ENCODE measurements at regions not wholly inside any gene's neighbourhood (a gene's known extent, or its start where the extent isn't known, plus 50 kb on each side); places are given as distances from the start of the nearest gene placed in this dataset.
"Not testable (repeated sequence)": the region's sequence is repeated elsewhere in the genome, so short reads cannot be mapped to it uniquely, and the experiment has no call there.

GRCh38 chr7:116354171-116354545 is 143.8 kb downstream of the TES start:
- no peak overlapping the region for H3K27ac Mint-ChIP-seq
- peaks cover under 1% of the 10 kb centered on the region for H3K9me3 Mint-ChIP-seq
- ATAC-seq: no peak
- peaks cover 10 to 16% of the 10 kb centered on the region in 2 donors for H3K27me3 Mint-ChIP-seq
- H3K4me1 Mint-ChIP-seq (ENCODE audit: low read depth in 2 of 2): no peaks in the 10 kb centered on the region
- DNase-seq (ENCODE audit: low spot score): no peak
- H3K4me3 Mint-ChIP-seq: no peak overlapping the region
- H3K36me3 Mint-ChIP-seq: no peaks in the 10 kb centered on the region

GRCh38 chr7:116354546-116355423 is 144.4 kb downstream of the TES start:
- H3K4me3 Mint-ChIP-seq: no peak overlapping the region
- H3K27me3 Mint-ChIP-seq: peaks cover 10 to 14% of the 10 kb centered on the region in 2 donors
- DNase-seq (ENCODE audit: low spot score) (no peak), ATAC-seq (no peak)
- H3K4me1 Mint-ChIP-seq (ENCODE audit: low read depth in 2 of 2): no peaks in the 10 kb centered on the region
- no peaks in the 10 kb centered on the region for H3K36me3 Mint-ChIP-seq
- H3K27ac Mint-ChIP-seq: no peak overlapping the region
- H3K9me3 Mint-ChIP-seq: no peaks in the 10 kb centered on the region

GRCh38 chr7:116355424-116355765 is 144.1 kb upstream of the CAV2 start:
- Mint-ChIP-seq H3K27ac (no peak overlapping the region), H3K27me3 (peaks cover 10 to 14% of the 10 kb centered on the region in 2 donors), H3K36me3 (no peaks in the 10 kb centered on the region), H3K9me3 (no peaks in the 10 kb centered on the region), H3K4me3 (no peak overlapping the region), H3K4me1 (ENCODE audit: low read depth in 2 of 2) (no peaks in the 10 kb centered on the region)
- no peak for DNase-seq (ENCODE audit: low spot score)
- ATAC-seq: no peak

- Mint-ChIP-seq H3K9me3 (no peaks in the 10 kb centered on the region), H3K36me3 (no peaks in the 10 kb centered on the region), H3K27me3 (peaks cover 10 to 14% of the 10 kb centered on the region in 2 donors), H3K4me3 (no peak overlapping the region), H3K4me1 (ENCODE audit: low read depth in 2 of 2) (no peaks in the 10 kb centered on the region), H3K27ac (no peak overlapping the region)
- no peak for ATAC-seq
- no peak for DNase-seq (ENCODE audit: low spot score)
These were observed 143.1 kb upstream of the CAV2 start for GRCh38 chr7:116356333-116356965.

GRCh38 chr7:116356979-116357378 is 142.6 kb upstream of the CAV2 start:
- DNase-seq (ENCODE audit: low spot score) (no peak), ATAC-seq (no peak)
- H3K27me3 Mint-ChIP-seq: peaks cover 10 to 14% of the 10 kb centered on the region in 2 donors
- no peak overlapping the region for H3K4me3 Mint-ChIP-seq
- H3K4me1 Mint-ChIP-seq (ENCODE audit: low read depth in 2 of 2): no peaks in the 10 kb centered on the region
- H3K9me3 Mint-ChIP-seq: no peaks in the 10 kb centered on the region
- H3K27ac Mint-ChIP-seq: no peak overlapping the region
- H3K36me3 Mint-ChIP-seq: no peaks in the 10 kb centered on the region

GRCh38 chr7:116357781-116358670 is 141.5 kb upstream of the CAV2 start:
- Mint-ChIP-seq H3K27ac (no peak overlapping the region), H3K27me3 (peaks cover 8 to 9% of the 10 kb centered on the region in 2 donors), H3K36me3 (no peaks in the 10 kb centered on the region), H3K9me3 (no peaks in the 10 kb centered on the region), H3K4me1 (ENCODE audit: low read depth in 2 of 2) (no peaks in the 10 kb centered on the region), H3K4me3 (no peak overlapping the region)
- ATAC-seq (no peak), DNase-seq (ENCODE audit: low spot score) (no peak)

GRCh38 chr7:116361767-116362166 is 137.8 kb upstream of the CAV2 start:
- Mint-ChIP-seq H3K36me3 (no peaks in the 10 kb centered on the region), H3K4me1 (ENCODE audit: low read depth in 2 of 2) (no peaks in the 10 kb centered on the region), H3K9me3 (no peaks in the 10 kb centered on the region), H3K27ac (no peak overlapping the region), H3K4me3 (no peak overlapping the region), H3K27me3 (peaks cover 0 to 9% of the 10 kb centered on the region in 2 donors)
- ATAC-seq (no peak), DNase-seq (ENCODE audit: low spot score) (no peak)

GRCh38 chr7:116363637-116364432 is 135.7 kb upstream of the CAV2 start:
- Mint-ChIP-seq H3K4me3 (no peak overlapping the region), H3K4me1 (ENCODE audit: low read depth in 2 of 2) (no peaks in the 10 kb centered on the region), H3K27me3 (peaks cover 2 to 18% of the 10 kb centered on the region in 2 donors), H3K36me3 (no peaks in the 10 kb centered on the region), H3K9me3 (no peaks in the 10 kb centered on the region), H3K27ac (no peak overlapping the region)
- ATAC-seq (no peak), DNase-seq (ENCODE audit: low spot score) (no peak)

GRCh38 chr7:116364469-116364868 is 135.1 kb upstream of the CAV2 start:
- peaks cover 2 to 18% of the 10 kb centered on the region in 2 donors for H3K27me3 Mint-ChIP-seq
- ATAC-seq (no peak), DNase-seq (ENCODE audit: low spot score) (no peak)
- no peaks in the 10 kb centered on the region for H3K9me3 Mint-ChIP-seq
- no peaks in the 10 kb centered on the region for H3K36me3 Mint-ChIP-seq
- no peaks in the 10 kb centered on the region for H3K4me1 Mint-ChIP-seq (ENCODE audit: low read depth in 2 of 2)
- no peak overlapping the region for H3K27ac Mint-ChIP-seq
- H3K4me3 Mint-ChIP-seq: no peak overlapping the region

GRCh38 chr7:116365797-116366196 is 133.7 kb upstream of the CAV2 start:
- no peak overlapping the region for H3K27ac Mint-ChIP-seq
- H3K9me3 Mint-ChIP-seq: no peaks in the 10 kb centered on the region
- no peaks in the 10 kb centered on the region for H3K4me1 Mint-ChIP-seq (ENCODE audit: low read depth in 2 of 2)
- H3K36me3 Mint-ChIP-seq: no peaks in the 10 kb centered on the region
- DNase-seq (ENCODE audit: low spot score): no peak
- ATAC-seq: no peak
- H3K27me3 Mint-ChIP-seq: peaks cover 7 to 31% of the 10 kb centered on the region in 2 donors
- no peak overlapping the region for H3K4me3 Mint-ChIP-seq

GRCh38 chr7:116367171-116367813 is 132.2 kb upstream of the CAV2 start:
- H3K4me1 Mint-ChIP-seq (ENCODE audit: low read depth in 2 of 2): no peaks in the 10 kb centered on the region
- no peaks in the 10 kb centered on the region for H3K36me3 Mint-ChIP-seq
- DNase-seq (ENCODE audit: low spot score): no peak
- no peak for ATAC-seq
- H3K4me3 Mint-ChIP-seq: no peak overlapping the region
- H3K27ac Mint-ChIP-seq: no peak overlapping the region
- H3K9me3 Mint-ChIP-seq: no peaks in the 10 kb centered on the region
- H3K27me3 Mint-ChIP-seq: peaks cover 8 to 38% of the 10 kb centered on the region in 2 donors

- Mint-ChIP-seq H3K27me3 (peaks cover 16 to 50% of the 10 kb centered on the region in 2 donors), H3K36me3 (no peaks in the 10 kb centered on the region), H3K27ac (no peak overlapping the region), H3K9me3 (no peaks in the 10 kb centered on the region), H3K4me3 (no peak overlapping the region), H3K4me1 (ENCODE audit: low read depth in 2 of 2) (no peaks in the 10 kb centered on the region)
- ATAC-seq (no peak), DNase-seq (ENCODE audit: low spot score) (no peak)
These were observed 130.6 kb upstream of the CAV2 start for GRCh38 chr7:116368965-116369364.

GRCh38 chr7:116371536-116371935 is 128.0 kb upstream of the CAV2 start:
- not testable (repeated sequence) for H3K4me1 Mint-ChIP-seq (ENCODE audit: low read depth in 2 of 2)

More at GRCh38 chr7:116371536-116371935, 128.0 kb upstream of the CAV2 start:
- not testable (repeated sequence) for ATAC-seq; H3K4me3 Mint-ChIP-seq; H3K9me3 Mint-ChIP-seq; H3K36me3 Mint-ChIP-seq; H3K27ac Mint-ChIP-seq; DNase-seq (ENCODE audit: low spot score)
- H3K27me3 Mint-ChIP-seq: peaks cover 16 to 43% of the 10 kb centered on the region in 2 donors

All from natural killer cell treated with Interleukin-12 subunit alpha and Interleukin-12 subunit beta and Interleukin-15 and Interleukin-18, amount 100 ng/mL, for 72 hours (primary cell).